ENCODE measurements at regions not wholly inside any gene's neighbourhood (a gene's known extent, or its start where the extent isn't known, plus 50 kb on each side); places are given as distances from the start of the nearest gene placed in this dataset.

DNA sequence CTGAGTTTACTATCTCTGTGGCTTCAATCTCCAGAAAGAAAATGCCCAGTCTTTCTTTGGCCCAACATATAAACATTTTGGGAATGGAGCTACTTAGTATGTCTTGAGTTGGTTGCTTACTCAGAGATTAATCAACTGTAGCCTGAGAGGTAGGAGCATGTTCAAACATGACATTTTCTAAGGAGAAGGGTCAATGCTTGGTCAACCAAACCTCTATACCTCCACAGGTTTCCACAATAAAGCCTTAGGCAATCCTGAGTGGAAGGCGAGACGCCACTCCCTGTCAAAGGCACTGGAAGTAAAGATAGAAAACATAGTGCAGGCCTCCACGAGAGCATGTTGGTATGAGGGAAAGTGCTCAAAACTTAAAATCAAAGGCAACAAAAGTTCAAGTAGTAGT is 411.4 kb downstream of the KCTD16 start:
- DNase-seq, result no peak

- DNase-seq, result no peak
Observed at GRCh38 chr5:144581044-144581443, 410.4 kb downstream of the KCTD16 start.

GRCh38 chr5:144577676-144578075 is 407.0 kb downstream of the KCTD16 start:
- DNase-seq, result no peak

GRCh38 chr5:144575736-144576135 is 405.1 kb downstream of the KCTD16 start:
- DNase-seq, result no peak

DNA sequence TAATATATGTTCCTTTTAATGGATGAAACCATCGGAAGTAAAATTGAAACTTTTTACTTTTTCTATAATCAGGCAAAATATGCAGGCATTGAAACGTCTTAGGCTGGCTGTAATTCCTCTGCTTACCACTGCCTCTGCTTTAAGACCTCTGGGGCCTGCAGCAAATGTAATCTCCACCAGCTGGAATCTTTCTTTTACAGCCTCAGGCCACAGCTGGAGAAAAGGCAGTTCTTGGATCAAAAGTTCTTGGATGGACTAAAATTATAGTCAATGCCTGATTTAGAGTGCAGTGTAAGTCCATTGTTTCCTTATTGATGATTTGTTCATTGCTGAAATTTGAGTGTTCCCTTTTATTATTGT is 396.7 kb downstream of the KCTD16 start:
- DNase-seq, result no peak

DNA sequence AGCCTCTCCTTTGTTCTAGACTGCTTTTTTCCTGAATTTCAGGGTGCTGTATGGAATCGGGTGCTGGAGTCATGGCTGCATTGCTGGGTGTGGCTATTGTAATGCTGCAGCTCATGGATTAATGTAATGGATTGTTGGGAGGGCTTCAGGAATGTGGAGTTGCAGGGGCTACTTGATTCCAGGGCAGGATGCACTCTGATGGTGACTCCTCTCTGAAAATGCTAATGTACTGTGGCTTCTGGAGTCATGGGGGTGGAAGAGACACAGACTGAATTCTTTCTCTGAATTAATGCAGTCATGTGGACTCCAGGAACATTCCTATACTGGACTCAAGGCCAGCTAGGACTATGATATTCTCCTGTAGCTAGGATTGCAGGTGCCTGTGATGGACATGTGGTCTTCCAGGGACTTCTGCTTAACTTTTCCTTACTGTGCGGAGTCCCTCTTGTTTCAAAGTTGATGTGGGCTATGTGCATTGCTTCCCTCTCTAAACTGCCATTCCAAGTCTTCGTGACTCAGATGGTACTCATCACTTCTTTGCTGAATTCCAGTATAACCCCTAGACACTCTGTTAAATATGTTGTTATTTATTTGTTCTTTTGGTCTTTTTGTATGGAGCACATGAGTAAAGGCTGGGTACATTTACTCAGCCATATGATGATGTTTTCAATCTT is 396.2 kb downstream of the KCTD16 start:
- DNase-seq, result no peak

DNA sequence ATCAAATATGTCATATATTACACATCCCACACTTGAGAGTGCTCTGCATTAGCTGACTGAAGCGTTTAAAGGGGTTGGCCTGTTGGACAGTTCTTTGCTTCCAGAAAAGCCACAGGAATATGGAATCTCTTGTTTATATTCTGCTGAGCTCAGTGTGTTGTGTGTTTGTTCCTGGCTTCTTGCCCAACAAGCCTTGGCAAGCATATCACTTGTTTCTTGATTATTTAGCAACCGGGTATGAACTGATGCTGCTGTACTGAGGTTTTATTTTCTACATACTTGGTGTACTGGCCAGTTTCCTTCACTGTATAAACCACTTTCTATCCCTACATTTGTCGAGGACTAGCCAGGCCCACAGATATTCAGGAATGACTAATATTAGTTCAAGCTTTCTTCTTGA is 378.9 kb downstream of the KCTD16 start:
- DNase-seq, result peak; percentile 37

DNA sequence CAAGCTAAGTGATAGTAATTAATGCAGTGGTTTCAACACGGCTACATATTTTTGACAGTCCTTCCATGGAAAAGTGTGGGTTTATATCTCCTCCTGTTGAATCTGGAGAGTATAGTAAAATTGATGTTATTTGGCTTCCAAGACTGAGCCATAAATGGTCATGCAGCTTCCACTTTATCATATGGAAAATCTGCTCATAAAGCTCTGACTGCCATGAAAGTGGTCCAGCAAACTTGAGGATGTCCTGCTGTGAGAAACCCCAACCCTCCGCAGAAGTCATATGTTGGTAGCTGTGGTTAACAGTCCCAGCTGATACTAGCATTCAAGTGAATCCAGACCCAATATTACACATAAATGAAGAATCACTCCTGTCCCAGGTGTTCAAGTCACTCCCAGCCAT is 378.3 kb downstream of the KCTD16 start:
- DNase-seq, result no peak

GRCh38 chr5:144547098-144547499 is 376.4 kb downstream of the KCTD16 start:
- no peak for DNase-seq

DNA sequence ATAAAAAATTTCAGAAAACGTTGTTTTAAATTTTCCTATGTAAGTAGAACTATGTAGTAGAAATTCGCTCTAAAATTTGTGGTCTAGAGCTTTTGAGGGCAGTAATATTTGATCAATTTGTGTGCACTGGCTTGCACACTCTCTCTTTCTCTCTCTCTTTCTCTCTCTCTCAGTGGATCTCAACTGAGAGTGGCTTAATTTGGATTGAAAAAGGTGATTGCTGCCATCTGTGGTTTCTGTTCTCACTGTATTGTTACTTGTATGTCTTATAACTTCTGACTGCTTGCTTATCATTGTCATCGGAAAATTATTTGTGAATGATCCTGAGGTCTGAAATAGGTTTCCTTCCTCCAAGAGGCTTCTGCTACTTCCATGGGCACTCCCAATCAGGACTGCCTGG is 368.2 kb downstream of the KCTD16 start:
- DNase-seq, result no peak

Measured in NCI-H774 (cell line).